ENCODE measurements at regions not wholly inside any gene's neighbourhood (a gene's known extent, or its start where the extent isn't known, plus 50 kb on each side); places are given as distances from the start of the nearest gene placed in this dataset.

GRCh38 chr2:223282221-223282620 is 230.2 kb downstream of the KCNE4 start:
- TF ChIP-seq CTCF (IDR thresholded peaks at IDR 0.05; ENCODE audit: insufficient read depth, low read depth, low read length) (no peak), EZH2 (IDR thresholded peaks at IDR 0.05; ENCODE audit: insufficient read depth, low read length) (no peak)
